ENCODE measurements at regions not wholly inside any gene's neighbourhood (a gene's known extent, or its start where the extent isn't known, plus 50 kb on each side); places are given as distances from the start of the nearest gene placed in this dataset.
"Not testable (repeated sequence)": the region's sequence is repeated elsewhere in the genome, so short reads cannot be mapped to it uniquely, and the experiment has no call there.

DNA sequence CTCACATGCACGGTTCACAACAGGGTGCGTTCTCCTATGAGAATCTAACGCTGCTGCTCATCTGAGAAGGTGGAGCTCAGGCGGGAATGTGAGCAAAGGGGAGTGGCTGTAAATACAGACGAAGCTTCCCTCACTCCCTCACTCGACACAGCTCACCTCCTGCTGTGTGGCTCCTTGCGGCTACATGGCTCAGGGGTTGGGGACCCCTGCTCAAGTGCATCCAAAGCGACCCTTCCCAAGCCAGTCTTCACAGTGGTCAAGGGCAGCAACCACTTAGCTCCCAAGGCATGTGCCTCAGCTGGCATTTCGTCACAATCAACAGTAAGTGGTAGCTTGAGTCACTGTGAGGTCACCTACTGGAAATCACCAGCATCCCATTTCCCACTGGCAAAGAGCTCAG, 64.6 kb upstream of the SCGB1C2 start:
- H3K27ac ChIP-seq (ENCODE audit: low read depth in 1 of 3, low read length in 2 of 3); FAIRE-seq; H3K36me3 ChIP-seq (ENCODE audit: control insufficient read depth in 3 of 3, insufficient read depth in 2 of 3, low read depth in 1 of 3, low read length in 3 of 3); H3K9me3 ChIP-seq (ENCODE audit: control insufficient read depth in 2 of 2, insufficient read depth in 1 of 2, low read depth in 1 of 2, low read length in 1 of 2); H3K4me1 ChIP-seq (ENCODE audit: control insufficient read depth in 3 of 3, insufficient read depth in 2 of 3, low read depth in 1 of 3, low read length in 2 of 3); H3K27me3 ChIP-seq (ENCODE audit: control insufficient read depth in 3 of 3, insufficient read depth in 3 of 3, low read length in 3 of 3); H3K4me3 ChIP-seq (ENCODE audit: low read depth in 1 of 3, low read length in 3 of 3): not testable (repeated sequence)
- WGBS, 3 donors: 76% methylated on average over 5 of the region's 9 CpGs; no CpG with 5 or more reads in 2 of the 3 donors
- DNase-seq: peak in 1 of 2 donors; percentile 0

Data from small intestine (tissue), 7 donors.